ENCODE measurements at regions not wholly inside any gene's neighbourhood (a gene's known extent, or its start where the extent isn't known, plus 50 kb on each side); places are given as distances from the start of the nearest gene placed in this dataset.
A peak's percentile ranks its signal among the peaks of the same experiment; 100 is the strongest.

DNA sequence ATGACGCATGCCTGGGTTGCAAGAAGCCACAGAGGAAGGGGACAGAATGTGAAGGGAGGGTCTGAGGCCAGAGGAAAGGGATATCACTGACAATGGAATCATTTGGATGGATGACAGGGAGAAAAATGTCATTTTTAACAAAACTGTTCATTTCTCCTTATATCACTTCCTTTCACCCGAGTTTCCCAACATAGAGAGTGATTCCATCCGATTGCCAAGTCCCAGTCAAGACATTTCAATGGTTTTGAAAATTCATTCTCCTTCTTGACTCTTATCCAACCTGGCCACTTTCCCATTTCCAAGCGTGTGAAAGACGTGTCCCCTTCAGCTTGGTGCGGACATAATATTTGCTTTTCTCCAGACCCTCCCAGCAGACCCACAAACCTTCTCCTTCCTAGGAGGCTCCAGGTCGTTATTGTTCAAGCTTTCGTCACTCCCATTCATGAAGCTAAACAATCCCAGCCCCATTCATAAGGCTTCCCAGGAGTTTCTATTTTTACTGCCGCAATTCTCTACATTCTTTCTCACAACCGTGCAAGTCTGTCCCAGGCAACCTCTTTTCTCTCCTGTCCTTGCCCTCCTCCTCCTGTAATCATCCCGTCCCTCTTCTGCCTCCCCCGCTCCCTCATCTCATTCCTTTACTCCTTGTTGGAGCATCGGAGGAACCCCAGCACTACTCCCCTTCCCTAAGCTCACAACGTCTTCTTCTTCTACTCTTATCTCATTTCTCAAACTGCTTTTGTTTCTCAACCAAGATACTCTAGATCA lies 301.3 kb upstream of the KLF6 start:
- DNase-seq: no peak

- DNase-seq: no peak
Observed at GRCh38 chr10:4083509-4084003, 298.5 kb upstream of the KLF6 start.

GRCh38 chr10:4082861-4083260 lies 297.9 kb upstream of the KLF6 start:
- DNase-seq: no peak

DNA sequence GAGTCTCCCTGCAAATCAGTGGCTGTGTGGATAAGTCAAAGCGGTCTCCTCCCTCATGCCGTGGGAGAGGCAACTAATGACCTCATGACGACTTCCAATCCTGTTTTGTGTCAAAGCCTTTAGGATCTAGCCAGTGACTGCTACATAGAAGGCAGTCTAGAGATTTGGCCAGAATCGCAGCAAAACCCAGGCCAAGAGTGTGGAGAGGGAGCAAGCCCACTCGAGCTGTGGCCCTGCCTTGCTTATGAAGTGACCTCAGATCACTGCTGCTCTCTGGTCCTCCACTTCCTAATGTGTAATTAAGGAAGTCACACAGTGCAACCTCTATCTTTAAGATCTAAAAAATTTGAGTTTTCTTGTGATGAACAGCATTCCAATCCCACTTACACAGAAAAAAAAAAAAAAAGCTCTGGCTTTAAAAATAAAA lies 296.7 kb upstream of the KLF6 start:
- DNase-seq: no peak

GRCh38 chr10:4080225-4080805 lies 295.3 kb upstream of the KLF6 start:
- DNase-seq: no peak

GRCh38 chr10:4079803-4080202 lies 294.8 kb upstream of the KLF6 start:
- DNase-seq: no peak

DNA sequence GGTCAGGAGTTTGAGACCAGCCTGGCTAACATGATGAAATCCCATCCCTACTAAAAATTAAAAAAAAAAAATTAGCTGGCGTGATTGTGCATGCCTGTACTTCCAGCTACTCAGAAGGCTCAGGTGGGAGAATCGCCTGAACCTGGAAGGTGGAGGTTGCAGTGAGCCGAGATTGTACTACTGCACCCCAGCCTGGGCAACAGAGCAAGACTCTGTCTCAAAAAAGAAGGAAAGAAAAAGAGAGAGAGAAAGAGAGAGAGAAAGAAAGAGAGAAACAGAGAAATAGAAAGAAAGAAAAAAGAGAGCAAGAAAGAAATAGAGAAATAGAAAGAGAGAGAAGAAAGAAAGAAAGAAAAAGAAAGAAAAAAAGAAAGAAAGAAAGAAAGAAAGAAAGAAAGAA lies 292.8 kb upstream of the KLF6 start:
- DNase-seq: no peak

GRCh38 chr10:4076983-4077382 lies 292.0 kb upstream of the KLF6 start:
- no peak for DNase-seq

GRCh38 chr10:4075443-4075842 lies 290.4 kb upstream of the KLF6 start:
- no peak for DNase-seq

- DNase-seq: no peak
Observed at GRCh38 chr10:4074545-4075407, 289.8 kb upstream of the KLF6 start.

GRCh38 chr10:4073912-4074311 lies 288.9 kb upstream of the KLF6 start:
- DNase-seq: no peak

- no peak for DNase-seq
Observed at GRCh38 chr10:4070921-4071660, 286.1 kb upstream of the KLF6 start.

DNA sequence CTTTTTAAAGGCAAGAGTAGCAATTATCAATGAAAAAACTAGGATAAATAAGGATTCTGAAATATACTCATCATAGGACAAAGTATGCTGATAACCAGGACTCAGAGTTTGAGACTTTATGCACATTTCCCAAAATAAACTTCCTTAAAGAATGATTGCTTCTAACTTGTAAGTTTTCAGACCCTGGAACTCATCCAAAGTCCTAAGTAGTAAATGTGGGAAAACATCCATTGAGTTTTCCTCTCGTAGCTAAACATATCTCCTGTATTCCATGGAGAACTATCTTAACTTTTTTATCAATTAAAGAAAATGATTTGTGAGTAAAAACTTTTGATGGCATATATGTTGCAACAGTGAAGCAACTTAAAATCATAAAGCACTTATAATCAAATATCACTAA lies 285.2 kb upstream of the KLF6 start:
- DNase-seq: no peak

- no peak for DNase-seq
Observed at GRCh38 chr10:4069491-4069890, 284.5 kb upstream of the KLF6 start.

GRCh38 chr10:4068629-4069028 lies 283.6 kb upstream of the KLF6 start:
- no peak for DNase-seq

- DNase-seq: no peak
Observed at GRCh38 chr10:4067931-4068561, 283.0 kb upstream of the KLF6 start.

DNA sequence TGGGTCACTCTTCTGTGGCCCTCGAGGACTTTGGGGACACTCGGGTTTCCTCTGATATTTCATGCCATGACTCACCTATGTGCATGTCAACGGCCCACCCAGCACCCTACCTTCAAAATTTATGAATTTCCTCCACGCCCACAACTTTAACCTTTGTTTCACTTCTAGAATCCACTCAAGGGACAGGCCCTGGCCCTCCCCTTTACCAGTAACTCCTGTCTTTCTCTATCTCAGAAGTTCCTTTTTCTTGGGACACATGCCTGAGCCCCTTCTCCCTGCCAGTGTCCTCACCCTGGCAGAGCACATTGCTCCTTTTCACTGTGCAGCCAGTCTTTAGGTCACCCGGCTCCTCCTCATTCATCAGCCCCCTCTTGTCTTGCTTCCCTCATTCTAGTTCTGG lies 282.5 kb upstream of the KLF6 start:
- no peak for DNase-seq

DNA sequence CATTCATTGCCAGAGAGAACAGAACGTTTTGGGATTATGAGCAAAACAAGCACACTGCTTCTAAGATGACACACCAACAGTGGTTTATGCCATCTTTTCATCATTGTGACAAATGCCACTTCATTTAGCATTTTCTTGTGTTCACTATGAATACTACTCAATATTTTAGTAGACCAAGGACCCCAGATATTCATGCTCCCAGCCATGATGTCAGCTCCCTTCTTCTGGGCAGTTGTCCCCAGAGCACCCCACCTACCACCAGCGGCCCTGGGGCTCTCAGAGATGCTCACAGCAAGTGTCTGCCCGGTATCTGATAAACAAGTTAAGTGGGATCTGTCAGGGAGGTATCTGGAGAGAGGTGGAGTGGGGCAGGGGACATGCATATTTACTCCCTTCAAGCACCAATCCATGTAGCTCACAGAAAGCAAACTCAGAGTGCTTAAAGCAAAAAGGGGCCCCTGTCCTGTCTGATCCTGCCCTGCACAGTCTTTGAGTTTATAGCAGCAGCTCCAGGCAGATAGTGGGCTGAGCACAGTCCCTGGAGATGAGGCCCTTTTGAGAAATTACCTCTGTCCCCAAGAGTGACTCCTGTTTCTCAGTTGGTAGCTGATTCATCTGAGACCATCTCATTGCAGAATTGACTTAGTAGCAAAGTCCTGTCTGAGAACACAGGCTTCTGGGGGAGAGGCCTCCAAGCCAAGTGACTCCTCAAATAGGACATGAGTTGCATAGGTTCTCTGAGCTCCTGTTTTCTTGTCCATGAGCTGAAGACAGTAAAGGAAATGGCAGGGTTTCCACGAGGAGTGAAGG lies 281.8 kb upstream of the KLF6 start:
- DNase-seq: no peak

DNA sequence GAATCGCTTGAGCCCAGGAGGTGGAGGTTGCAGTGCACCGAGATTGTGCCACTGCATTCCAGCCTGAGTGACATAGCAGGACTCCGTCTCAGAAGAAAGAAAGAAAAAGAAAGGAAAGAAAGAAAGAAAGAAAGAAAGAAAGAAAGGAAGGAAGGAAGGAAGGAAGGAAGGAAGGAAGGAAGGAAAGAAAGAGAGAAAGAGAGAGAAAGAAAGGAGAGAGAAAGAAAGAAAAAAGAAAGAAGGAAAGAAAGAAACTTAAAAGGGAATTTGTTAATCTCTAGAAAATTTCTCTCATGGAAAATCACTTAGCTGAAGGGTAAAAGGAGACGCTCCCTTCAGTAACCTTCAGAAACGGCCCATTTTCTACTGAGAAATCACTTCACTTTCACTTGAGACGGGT lies 279.5 kb upstream of the KLF6 start:
- DNase-seq: no peak

DNA sequence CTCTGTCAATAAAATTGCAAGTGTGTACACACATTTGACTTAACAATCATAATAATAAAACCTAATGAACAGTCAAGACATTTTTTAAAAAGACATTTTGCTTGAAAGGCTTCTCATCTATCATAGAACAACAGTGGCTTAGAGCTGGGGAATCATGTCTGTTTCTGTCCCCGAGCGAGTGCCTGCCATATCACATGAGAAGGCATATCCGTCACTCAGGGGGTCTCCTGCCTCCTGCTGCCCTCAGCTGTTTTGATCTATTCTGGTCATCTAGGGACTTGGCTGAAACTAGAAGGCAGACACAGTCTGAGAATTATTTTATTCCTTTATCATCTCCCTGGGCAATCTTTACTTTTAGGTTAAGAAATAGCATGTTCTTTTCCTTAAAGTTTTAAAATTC lies 278.7 kb upstream of the KLF6 start:
- no peak for DNase-seq

DNA sequence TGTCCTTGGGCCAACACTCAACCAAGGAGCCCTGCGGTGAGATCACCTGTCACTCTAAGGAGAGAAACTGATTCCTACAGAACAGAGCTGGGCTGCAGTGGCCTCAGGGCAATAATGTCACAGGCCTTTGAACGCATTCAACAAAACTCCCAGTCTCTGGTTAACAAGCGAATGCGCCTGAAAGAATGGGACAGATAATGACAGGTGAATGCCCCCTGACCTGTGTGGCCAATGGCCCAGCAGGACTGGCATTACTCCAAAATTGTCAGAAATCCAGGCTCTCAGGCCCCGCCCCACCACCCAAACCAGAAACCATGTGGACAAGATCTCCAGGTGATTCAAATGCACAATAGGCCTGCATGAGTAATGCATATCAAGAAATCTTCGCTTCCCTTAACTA lies 277.7 kb upstream of the KLF6 start:
- DNase-seq: peak; percentile 16

DNA sequence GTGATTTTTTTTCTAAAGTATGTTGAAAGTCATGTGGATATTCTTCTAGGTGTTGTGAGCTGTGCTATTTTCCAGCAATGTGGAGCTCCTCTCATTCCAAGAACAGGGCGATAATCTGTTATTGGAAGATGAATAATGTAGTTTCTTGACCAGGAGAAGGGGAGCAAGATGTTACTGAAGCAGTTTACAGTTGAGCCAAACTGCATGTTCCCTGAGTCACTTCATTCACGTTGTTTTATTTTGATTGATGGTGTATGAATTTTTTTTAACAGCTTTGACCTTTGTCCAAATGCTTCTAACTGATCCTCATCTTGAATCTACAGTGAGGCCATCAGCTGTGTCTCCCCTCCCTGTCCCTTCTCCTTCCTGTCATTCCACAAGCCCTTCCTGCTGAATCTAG lies 277.1 kb upstream of the KLF6 start:
- DNase-seq: no peak
